ENCODE measurements at regions not wholly inside any gene's neighbourhood (a gene's known extent, or its start where the extent isn't known, plus 50 kb on each side); places are given as distances from the start of the nearest gene placed in this dataset.

- no peak for TF ChIP-seq CTCF (IDR thresholded peaks at IDR 0.05; ENCODE audit: low read depth, low read length)
- no peak for TF ChIP-seq EZH2phosphoT487 (IDR thresholded peaks at IDR 0.05; ENCODE audit: low read depth)
Measured at GRCh38 chr2:191618046-191618780, 59.7 kb upstream of the NABP1 start.

Measured in OCI-LY3 (cell line).